ENCODE measurements at regions not wholly inside any gene's neighbourhood (a gene's known extent, or its start where the extent isn't known, plus 50 kb on each side); places are given as distances from the start of the nearest gene placed in this dataset.

GRCh38 chr15:100781061-100781960 is 98.3 kb upstream of the ALDH1A3 start:
- TF ChIP-seq CTCF (IDR thresholded peaks at IDR 0.05; ENCODE audit: borderline replicate concordance, extremely low read depth, low read length, poor library complexity, severe bottlenecking) (no peak), EZH2 (IDR thresholded peaks at IDR 0.05; ENCODE audit: borderline replicate concordance, low read depth, low read length, severe bottlenecking) (no peak)
- H4K20me1 ChIP-seq (ENCODE audit: insufficient read depth, low read length): no peaks in the 10 kb centered on the region
- H3K27ac ChIP-seq (ENCODE audit: low read length): no peak overlapping the region
- no peaks in the 10 kb centered on the region for H3K27me3 ChIP-seq (ENCODE audit: insufficient read depth, low read length, poor library complexity)
- H3K79me2 ChIP-seq (ENCODE audit: insufficient read depth, low read length): no peaks in the 10 kb centered on the region
- H2AFZ ChIP-seq (ENCODE audit: low read depth, low read length): no peak overlapping the region
- DNase-seq (no peak), ATAC-seq (ENCODE audit: insufficient read depth, low read depth) (no peak)
- H3K9ac ChIP-seq (ENCODE audit: low read depth, low read length): no peak overlapping the region
- H3K4me2 ChIP-seq (ENCODE audit: insufficient read depth, low read length): no peak overlapping the region
- H3K4me1 ChIP-seq (ENCODE audit: insufficient read depth, low read length): no peaks in the 10 kb centered on the region
- no peaks in the 10 kb centered on the region for H3K36me3 ChIP-seq (ENCODE audit: insufficient read depth, low read length)
- H3K9me3 ChIP-seq (ENCODE audit: insufficient read depth, low read length, severe bottlenecking): no peaks in the 10 kb centered on the region
- no peak overlapping the region for H3K4me3 ChIP-seq (ENCODE audit: low read depth in 1 of 2, low read length in 2 of 2)

- Histone ChIP-seq H3K4me3 (ENCODE audit: low read depth in 1 of 2, low read length in 2 of 2) (no peak overlapping the region), H4K20me1 (ENCODE audit: insufficient read depth, low read length) (no peaks in the 10 kb centered on the region), H3K27me3 (ENCODE audit: insufficient read depth, low read length, poor library complexity) (no peaks in the 10 kb centered on the region), H3K9ac (ENCODE audit: low read depth, low read length) (no peak overlapping the region), H3K79me2 (ENCODE audit: insufficient read depth, low read length) (no peaks in the 10 kb centered on the region), H3K9me3 (ENCODE audit: insufficient read depth, low read length, severe bottlenecking) (no peaks in the 10 kb centered on the region), H3K4me1 (ENCODE audit: insufficient read depth, low read length) (no peaks in the 10 kb centered on the region), H3K4me2 (ENCODE audit: insufficient read depth, low read length) (no peak overlapping the region), H3K27ac (ENCODE audit: low read length) (no peak overlapping the region), H3K36me3 (ENCODE audit: insufficient read depth, low read length) (no peaks in the 10 kb centered on the region), H2AFZ (ENCODE audit: low read depth, low read length) (no peak overlapping the region)
- TF ChIP-seq CTCF (IDR thresholded peaks at IDR 0.05; ENCODE audit: borderline replicate concordance, extremely low read depth, low read length, poor library complexity, severe bottlenecking) (no peak), EZH2 (IDR thresholded peaks at IDR 0.05; ENCODE audit: borderline replicate concordance, low read depth, low read length, severe bottlenecking) (no peak)
- DNase-seq (no peak), ATAC-seq (ENCODE audit: insufficient read depth, low read depth) (no peak)
Observed at GRCh38 chr15:100781961-100782530, 97.6 kb upstream of the ALDH1A3 start.

- Histone ChIP-seq H3K4me1 (ENCODE audit: insufficient read depth, low read length) (no peaks in the 10 kb centered on the region), H3K4me2 (ENCODE audit: insufficient read depth, low read length) (no peak overlapping the region), H3K4me3 (ENCODE audit: low read depth in 1 of 2, low read length in 2 of 2) (no peak overlapping the region), H4K20me1 (ENCODE audit: insufficient read depth, low read length) (no peaks in the 10 kb centered on the region), H3K27ac (ENCODE audit: low read length) (no peak overlapping the region), H3K9ac (ENCODE audit: low read depth, low read length) (no peak overlapping the region), H2AFZ (ENCODE audit: low read depth, low read length) (no peak overlapping the region), H3K9me3 (ENCODE audit: insufficient read depth, low read length, severe bottlenecking) (no peaks in the 10 kb centered on the region), H3K36me3 (ENCODE audit: insufficient read depth, low read length) (no peaks in the 10 kb centered on the region), H3K79me2 (ENCODE audit: insufficient read depth, low read length) (no peaks in the 10 kb centered on the region), H3K27me3 (ENCODE audit: insufficient read depth, low read length, poor library complexity) (no peaks in the 10 kb centered on the region)
- ATAC-seq (ENCODE audit: insufficient read depth, low read depth) (no peak), DNase-seq (no peak)
- TF ChIP-seq CTCF (IDR thresholded peaks at IDR 0.05; ENCODE audit: borderline replicate concordance, extremely low read depth, low read length, poor library complexity, severe bottlenecking) (no peak), EZH2 (IDR thresholded peaks at IDR 0.05; ENCODE audit: borderline replicate concordance, low read depth, low read length, severe bottlenecking) (no peak)
Observed at GRCh38 chr15:100783291-100783690, 96.3 kb upstream of the ALDH1A3 start.
